ENCODE measurements at regions not wholly inside any gene's neighbourhood (a gene's known extent, or its start where the extent isn't known, plus 50 kb on each side); places are given as distances from the start of the nearest gene placed in this dataset.

GRCh38 chr4:56286763-56287162 lies 100.5 kb downstream of the AASDH start:
- no peaks in the 10 kb centered on the region for H3K9me3 ChIP-seq (ENCODE audit: control insufficient read depth, insufficient read depth, low read length)
- ChIA-PET CTCF (no interaction called here), POLR2A (no interaction called here)
- no peak overlapping the region for H3K27ac ChIP-seq (ENCODE audit: low read depth, low read length)
- no peak overlapping the region for H3K4me3 ChIP-seq (ENCODE audit: low read depth, low read length)
- no peaks in the 10 kb centered on the region for H3K27me3 ChIP-seq (ENCODE audit: control insufficient read depth, insufficient read depth, low read length)
- no peak for TF ChIP-seq CTCF (IDR thresholded peaks at IDR 0.05; ENCODE audit: low read depth, low read length)
- DNase-seq (ENCODE audit: low read depth, low spot score) = no peak

DNA sequence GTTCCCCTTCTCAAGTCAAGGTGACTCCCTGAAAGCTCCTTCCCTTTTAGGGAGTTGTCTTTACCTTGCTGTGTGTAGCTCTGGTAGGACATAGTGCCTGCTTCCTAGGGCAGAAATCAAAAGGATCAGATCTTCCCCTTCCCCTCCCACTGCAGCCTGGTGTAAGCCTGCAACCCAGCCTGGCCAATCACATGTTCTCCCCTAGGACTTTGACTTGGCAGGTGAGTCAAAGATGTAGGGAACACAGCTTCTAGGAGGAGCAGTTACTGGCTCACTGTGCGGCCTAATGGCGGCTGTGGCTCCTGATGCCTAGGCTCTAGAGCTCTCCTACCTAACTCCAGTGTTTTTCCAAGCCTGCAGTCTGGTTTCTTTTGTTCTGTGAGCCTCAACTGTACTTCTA lies 103.9 kb downstream of the AASDH start:
- no peak overlapping the region for H3K27ac ChIP-seq (ENCODE audit: low read depth, low read length)
- TF ChIP-seq CTCF (IDR thresholded peaks at IDR 0.05; ENCODE audit: low read depth, low read length) = no peak
- no peak for DNase-seq (ENCODE audit: low read depth, low spot score)
- POLR2A ChIA-PET = no interaction called here
- CTCF ChIA-PET = no interaction called here
- H3K4me3 ChIP-seq (ENCODE audit: low read depth, low read length) = no peak overlapping the region
- no peaks in the 10 kb centered on the region for H3K27me3 ChIP-seq (ENCODE audit: control insufficient read depth, insufficient read depth, low read length)
- no peaks in the 10 kb centered on the region for H3K9me3 ChIP-seq (ENCODE audit: control insufficient read depth, insufficient read depth, low read length)

DNA sequence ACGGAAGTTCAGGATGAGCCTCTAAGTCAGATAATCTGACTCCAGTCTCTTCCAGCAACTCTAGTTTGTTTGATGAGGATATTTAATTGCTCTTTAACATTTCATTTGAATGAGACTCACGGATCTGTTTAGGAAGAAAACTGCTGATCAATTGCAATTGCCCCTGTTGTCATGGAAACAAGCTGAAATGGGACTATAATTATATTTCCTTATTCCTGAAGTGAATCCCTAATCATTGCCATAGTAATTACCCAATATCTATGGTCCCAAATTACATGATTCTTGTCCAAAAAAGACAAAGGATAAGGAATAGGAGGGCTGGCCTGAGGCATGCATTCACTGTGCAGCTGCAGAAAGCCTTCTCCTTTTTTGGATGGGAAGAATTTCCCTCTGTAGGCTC lies 105.3 kb downstream of the AASDH start:
- H3K4me3 ChIP-seq (ENCODE audit: low read depth, low read length) = no peak overlapping the region
- CTCF ChIA-PET = no interaction called here
- POLR2A ChIA-PET = no interaction called here
- no peak overlapping the region for H3K27ac ChIP-seq (ENCODE audit: low read depth, low read length)
- no peaks in the 10 kb centered on the region for H3K9me3 ChIP-seq (ENCODE audit: control insufficient read depth, insufficient read depth, low read length)
- H3K27me3 ChIP-seq (ENCODE audit: control insufficient read depth, insufficient read depth, low read length) = no peaks in the 10 kb centered on the region
- no peak for TF ChIP-seq CTCF (IDR thresholded peaks at IDR 0.05; ENCODE audit: low read depth, low read length)
- no peak for DNase-seq (ENCODE audit: low read depth, low spot score)

DNA sequence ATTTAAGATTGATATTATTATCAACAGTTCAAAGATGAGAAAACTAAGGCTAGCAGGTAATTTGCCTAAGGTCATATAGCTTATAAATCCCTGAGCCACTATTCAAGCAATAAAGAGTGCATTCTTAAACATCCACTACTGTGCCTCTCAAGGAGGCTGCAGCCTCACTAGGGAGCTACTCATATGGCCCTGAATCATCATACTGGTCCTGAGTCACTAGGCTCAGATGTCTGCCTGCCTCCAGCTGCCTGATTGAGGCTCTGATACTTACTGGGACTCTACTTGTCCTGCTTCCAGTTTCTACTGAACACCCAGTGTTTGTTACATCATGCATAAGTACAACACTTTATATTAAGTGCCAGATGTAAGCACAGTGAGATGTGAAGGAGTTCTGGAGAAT lies 110.7 kb downstream of the AASDH start:
- no peak overlapping the region for H3K27ac ChIP-seq (ENCODE audit: low read depth, low read length)
- no peak overlapping the region for H3K4me3 ChIP-seq (ENCODE audit: low read depth, low read length)
- no peak for TF ChIP-seq CTCF (IDR thresholded peaks at IDR 0.05; ENCODE audit: low read depth, low read length)
- ChIA-PET POLR2A (no interaction called here), CTCF (interaction anchor here (1.6 kb wide), 1 partner anchor 227 kb away, joined by 3 read pairs; no protein-coding TSS in a partner anchor)
- no peaks in the 10 kb centered on the region; the same call in 1 of the 2 replicates for H3K9me3 ChIP-seq (ENCODE audit: control insufficient read depth, insufficient read depth, low read length)
- no peaks in the 10 kb centered on the region for H3K27me3 ChIP-seq (ENCODE audit: control insufficient read depth, insufficient read depth, low read length)
- DNase-seq (ENCODE audit: low read depth, low spot score) = no peak

- TF ChIP-seq CTCF (IDR thresholded peaks at IDR 0.05; ENCODE audit: low read depth, low read length) = no peak
- H3K27ac ChIP-seq (ENCODE audit: low read depth, low read length) = no peak overlapping the region
- ChIA-PET CTCF (no interaction called here), POLR2A (no interaction called here)
- H3K27me3 ChIP-seq (ENCODE audit: control insufficient read depth, insufficient read depth, low read length) = no peaks in the 10 kb centered on the region
- DNase-seq (ENCODE audit: low read depth, low spot score) = no peak
- no peaks in the 10 kb centered on the region; the same call in 1 of the 2 replicates for H3K9me3 ChIP-seq (ENCODE audit: control insufficient read depth, insufficient read depth, low read length)
- H3K4me3 ChIP-seq (ENCODE audit: low read depth, low read length) = no peak overlapping the region
Measured at GRCh38 chr4:56273391-56273790, 113.9 kb downstream of the AASDH start.

All from AG04450 (cell line).